Liver (tissue), 8 donors: ENCODE measurements at regions not wholly inside any gene's neighbourhood (a gene's known extent, or its start where the extent isn't known, plus 50 kb on each side); places are given as distances from the start of the nearest gene placed in this dataset.

Experiments used
- DNase-seq: peaks from one replicate; pipeline ENCODE4 v3.0.0-alpha.2; 2017; ENCODE audit warnings: low spot score
- H3K27ac ChIP-seq, 2 donors: one replicate each; pipeline ENCODE4 v1.7.0; 2013; ENCODE audit warnings: inconsistent platforms in 2 of 2, low read length in 2 of 2, control low read depth in 1 of 2, low read depth in 1 of 2, mild to moderate bottlenecking in 1 of 2
- H3K27me3 ChIP-seq, 4 donors: one replicate each; pipeline versions ENCODE4 v1.6.1 to v1.7.0; 2013; ENCODE audit warnings: low read length in 3 of 4, inconsistent platforms in 1 of 4, mild to moderate bottlenecking in 1 of 4, moderate library complexity in 1 of 4; ENCODE audit not compliant: control insufficient read depth in 4 of 4, insufficient read depth in 4 of 4
- H3K36me3 ChIP-seq, 4 donors: one replicate each; pipeline versions ENCODE4 v1.6.1 to v1.7.0; 2013; ENCODE audit warnings: low read length in 3 of 4, mild to moderate bottlenecking in 3 of 4, low read depth in 1 of 4, moderate library complexity in 1 of 4; ENCODE audit not compliant: control insufficient read depth in 4 of 4, insufficient read depth in 3 of 4
- H3K4me1 ChIP-seq, 4 donors: one replicate each; pipeline versions ENCODE4 v1.6.1 to v1.7.0; 2013; ENCODE audit warnings: low read length in 3 of 4, mild to moderate bottlenecking in 3 of 4, moderate library complexity in 1 of 4; ENCODE audit not compliant: control insufficient read depth in 4 of 4, insufficient read depth in 4 of 4
- H3K4me3 ChIP-seq, 3 donors: one replicate each; pipeline versions ENCODE4 v1.6.1 to v1.7.0; 2013; ENCODE audit warnings: low read length in 3 of 3, control low read depth in 1 of 3, low read depth in 1 of 3, mild to moderate bottlenecking in 1 of 3
- H3K9ac ChIP-seq, 2 donors: one replicate each; pipeline ENCODE4 v1.7.0; 2013; ENCODE audit warnings: low read length in 2 of 2, mild to moderate bottlenecking in 2 of 2, moderate library complexity in 2 of 2, control low read depth in 1 of 2, low read depth in 1 of 2
- H3K9me3 ChIP-seq, 4 donors: one replicate each; pipeline versions ENCODE4 v1.6.1 to v1.7.0; 2013; ENCODE audit warnings: low read length in 3 of 4; ENCODE audit not compliant: control insufficient read depth in 4 of 4
- ATF3 ChIP-seq: IDR thresholded peaks from 2 replicates; pipeline ENCODE4 v1.6.1; 2016; ENCODE audit warnings: antibody characterized with exemption
- CTCF ChIP-seq: fragments of 150-350 bp; IDR thresholded peaks from 2 replicates; pipeline ENCODE4 v1.5.1; 2017; ENCODE audit warnings: improper control_type of control experiment, low read depth, low read length; ENCODE audit not compliant: missing input control
- FOXA1 ChIP-seq: IDR thresholded peaks from 2 replicates; pipeline ENCODE4 v1.6.1; 2016; ENCODE audit warnings: antibody characterized with exemption
- FOXA2 ChIP-seq: IDR thresholded peaks from 2 replicates; pipeline ENCODE4 v1.6.1; 2016; ENCODE audit warnings: antibody characterized with exemption
- GABPA ChIP-seq, 2 donors: IDR thresholded peaks in 1 of 2; conservative IDR thresholded peaks in 1 of 2; 2 replicates each; pipeline ENCODE4 v1.6.1; 2016; ENCODE audit warnings: antibody characterized with exemption in 2 of 2, mild to moderate bottlenecking in 1 of 2, moderate library complexity in 1 of 2
- HNF4A ChIP-seq, 2 donors: conservative IDR thresholded peaks; 2 replicates each; pipeline ENCODE4 v1.6.1; 2016; ENCODE audit warnings: antibody characterized with exemption in 2 of 2, mild to moderate bottlenecking in 2 of 2
- HNF4G ChIP-seq: IDR thresholded peaks from 2 replicates; pipeline ENCODE4 v1.6.1; 2016; ENCODE audit warnings: antibody characterized with exemption
- MAX ChIP-seq: IDR thresholded peaks from 2 replicates; pipeline ENCODE4 v1.6.1; 2016; ENCODE audit warnings: antibody characterized with exemption
- NR2F2 ChIP-seq: IDR thresholded peaks from 2 replicates; pipeline ENCODE4 v1.6.1; 2016; ENCODE audit warnings: antibody characterized with exemption
- RAD21 ChIP-seq, 2 donors: IDR thresholded peaks; 2 replicates each; pipeline ENCODE4 v1.6.1; 2016; ENCODE audit warnings: antibody characterized with exemption in 2 of 2, mild to moderate bottlenecking in 2 of 2
- REST ChIP-seq: IDR thresholded peaks from 2 replicates; pipeline ENCODE4 v1.6.1; 2016; ENCODE audit warnings: antibody characterized with exemption, mild to moderate bottlenecking
- RXRA ChIP-seq, 2 donors: IDR thresholded peaks; 2 replicates each; pipeline ENCODE4 v1.6.1; 2017 to 2018; ENCODE audit warnings: antibody characterized with exemption in 2 of 2, mild to moderate bottlenecking in 1 of 2
- SP1 ChIP-seq: IDR thresholded peaks from 2 replicates; pipeline ENCODE4 v1.6.1; 2018; ENCODE audit warnings: antibody characterized with exemption, mild to moderate bottlenecking
- TAF1 ChIP-seq: conservative IDR thresholded peaks from 2 replicates; pipeline ENCODE4 v1.6.1; 2016; ENCODE audit warnings: antibody characterized with exemption, mild to moderate bottlenecking
- YY1 ChIP-seq: IDR thresholded peaks from 2 replicates; pipeline ENCODE4 v1.6.1; 2016; ENCODE audit warnings: antibody characterized with exemption, mild to moderate bottlenecking
- ZBTB33 ChIP-seq: IDR thresholded peaks from 2 replicates; pipeline ENCODE4 v1.6.1; 2016; ENCODE audit warnings: antibody characterized with exemption
- WGBS: extraction: QIAGEN DNeasy Blood & Tissue Kit; methylation state at CpG from one replicate; pipeline ENCODE4 v1.1.7; 2013; 5-methylcytosine and 5-hydroxymethylcytosine counted together
- donor health status: healthy.
- donor health status: healthy.
- donor health status: healthy.
- donor health status: healthy.
- donor health status: healthy.

GRCh38 chr1:186611156-186611555 lies 69.1 kb downstream of the PTGS2 start:
- H3K9me3 ChIP-seq: no peaks in the 10 kb centered on the region
- H3K27me3 ChIP-seq: no peaks in the 10 kb centered on the region
- 94% methylated on average over 3 of the region's 3 CpGs for WGBS
- no peaks in the 10 kb centered on the region for H3K4me1 ChIP-seq
- no peak overlapping the region for H3K4me3 ChIP-seq
- no peak for DNase-seq
- no peak overlapping the region for H3K27ac ChIP-seq
- H3K9ac ChIP-seq: no peak overlapping the region
- no peaks in the 10 kb centered on the region for H3K36me3 ChIP-seq
- no peak for TF ChIP-seq GABPA (IDR thresholded peaks at IDR 0.05 in 1 of 2, conservative IDR thresholded peaks at IDR 0.05 in 1 of 2)
- TF ChIP-seq FOXA1: no peak
- TF ChIP-seq HNF4A (conservative IDR thresholded peaks at IDR 0.05): no peak
- no peak for TF ChIP-seq REST
- no peak for TF ChIP-seq TAF1
- TF ChIP-seq ATF3: no peak
- no peak for TF ChIP-seq RXRA (IDR thresholded peaks at IDR 0.05)
- TF ChIP-seq RAD21 (IDR thresholded peaks at IDR 0.05): no peak
- TF ChIP-seq NR2F2: no peak
- no peak for TF ChIP-seq YY1
- no peak for TF ChIP-seq FOXA2
- no peak for TF ChIP-seq ZBTB33
- TF ChIP-seq HNF4G: no peak
- TF ChIP-seq SP1: no peak

- Histone ChIP-seq H3K27me3 (no peaks in the 10 kb centered on the region), H3K36me3 (no peaks in the 10 kb centered on the region), H3K4me1 (no peaks in the 10 kb centered on the region), H3K9me3 (no peaks in the 10 kb centered on the region), H3K4me3 (no peak overlapping the region), H3K27ac (no peak overlapping the region), H3K9ac (no peak overlapping the region)
- TF ChIP-seq TAF1: no peak
- no peak for TF ChIP-seq GABPA (IDR thresholded peaks at IDR 0.05 in 1 of 2, conservative IDR thresholded peaks at IDR 0.05 in 1 of 2)
- TF ChIP-seq HNF4A (conservative IDR thresholded peaks at IDR 0.05): no peak
- no peak for TF ChIP-seq SP1
- no peak for TF ChIP-seq CTCF
- no peak for TF ChIP-seq RAD21 (IDR thresholded peaks at IDR 0.05)
- no peak for TF ChIP-seq YY1
- no peak for TF ChIP-seq REST
- no peak for TF ChIP-seq MAX
- no peak for TF ChIP-seq ZBTB33
- DNase-seq: no peak
These were observed 71.0 kb downstream of the PTGS2 start for GRCh38 chr1:186609183-186609582.
